ENCODE measurements at regions not wholly inside any gene's neighbourhood (a gene's known extent, or its start where the extent isn't known, plus 50 kb on each side); places are given as distances from the start of the nearest gene placed in this dataset.
A peak's percentile ranks its signal among the peaks of the same experiment; 100 is the strongest.

- no peak for DNase-seq (ENCODE audit: low spot score)
Observed at GRCh38 chrX:125791787-125792186, 374.3 kb downstream of the DCAF12L2 start.

GRCh38 chrX:125810856-125811255 lies 355.2 kb downstream of the DCAF12L2 start:
- no peak for DNase-seq (ENCODE audit: low spot score)

GRCh38 chrX:125826080-125826479 lies 340.0 kb downstream of the DCAF12L2 start:
- no peak for DNase-seq (ENCODE audit: low spot score)

GRCh38 chrX:125826774-125827451 lies 339.2 kb downstream of the DCAF12L2 start:
- no peak for DNase-seq (ENCODE audit: low spot score)

GRCh38 chrX:125846271-125846670 lies 319.8 kb downstream of the DCAF12L2 start:
- no peak for DNase-seq (ENCODE audit: low spot score)

- DNase-seq (ENCODE audit: low spot score): no peak
Observed at GRCh38 chrX:125850693-125851092, 315.4 kb downstream of the DCAF12L2 start.

GRCh38 chrX:125883169-125883568 lies 282.9 kb downstream of the DCAF12L2 start:
- no peak for DNase-seq (ENCODE audit: low spot score)

- no peak for DNase-seq (ENCODE audit: low spot score)
Observed at GRCh38 chrX:125894947-125895346, 271.1 kb downstream of the DCAF12L2 start.

- DNase-seq (ENCODE audit: low spot score): no peak
Observed at GRCh38 chrX:125895518-125895917, 270.6 kb downstream of the DCAF12L2 start.

- no peak for DNase-seq (ENCODE audit: low spot score)
Observed at GRCh38 chrX:125926295-125926694, 239.8 kb downstream of the DCAF12L2 start.

- no peak for DNase-seq (ENCODE audit: low spot score)
Observed at GRCh38 chrX:125940985-125941384, 225.1 kb downstream of the DCAF12L2 start.

GRCh38 chrX:125947501-125947900 lies 218.6 kb downstream of the DCAF12L2 start:
- no peak for DNase-seq (ENCODE audit: low spot score)

- no peak for DNase-seq (ENCODE audit: low spot score)
Observed at GRCh38 chrX:125952973-125953372, 213.1 kb downstream of the DCAF12L2 start.

GRCh38 chrX:125953814-125954213 lies 212.3 kb downstream of the DCAF12L2 start:
- no peak for DNase-seq (ENCODE audit: low spot score)

GRCh38 chrX:125954236-125954635 lies 211.9 kb downstream of the DCAF12L2 start:
- DNase-seq (ENCODE audit: low spot score): no peak

GRCh38 chrX:125977851-125978250 lies 188.2 kb downstream of the DCAF12L2 start:
- DNase-seq (ENCODE audit: low spot score): no peak

- DNase-seq (ENCODE audit: low spot score): no peak
Observed at GRCh38 chrX:125998432-125998831, 167.7 kb downstream of the DCAF12L2 start.

GRCh38 chrX:126027229-126027628 lies 138.9 kb downstream of the DCAF12L2 start:
- no peak for DNase-seq (ENCODE audit: low spot score)

GRCh38 chrX:126030021-126030420 lies 136.1 kb downstream of the DCAF12L2 start:
- no peak for DNase-seq (ENCODE audit: low spot score)

GRCh38 chrX:126063984-126064383 lies 102.1 kb downstream of the DCAF12L2 start:
- no peak for DNase-seq (ENCODE audit: low spot score)

- DNase-seq (ENCODE audit: low spot score): no peak
Observed at GRCh38 chrX:126064901-126065541, 101.1 kb downstream of the DCAF12L2 start.

- DNase-seq (ENCODE audit: low spot score): peak; percentile 23
Observed at GRCh38 chrX:126065901-126066660, 100.0 kb downstream of the DCAF12L2 start.

All from left forelimb (tissue), 1 donor.